H1 (cell line): ENCODE measurements at regions not wholly inside any gene's neighbourhood (a gene's known extent, or its start where the extent isn't known, plus 50 kb on each side); places are given as distances from the start of the nearest gene placed in this dataset.

Experiments
- CTCF ChIA-PET: fragments of 300-600 bp; sonication (Branson Sonifier 250); formaldehyde crosslinking; loops from one replicate; lab custom pipeline; 2021; ENCODE audit not compliant: partially characterized antibody; lab: Charles Lee
- POLR2A ChIA-PET: fragments of 300-600 bp; sonication (Branson Sonifier 250); formaldehyde crosslinking; loops from one replicate; lab custom pipeline; 2021; ENCODE audit warnings: inconsistent platforms; ENCODE audit not compliant: partially characterized antibody; lab: Charles Lee
- DNase-seq, 2 experiments: peaks; one replicate each; pipeline versions ENCODE4 v3.0.0 to v3.0.0-alpha.2; 2010 to 2022; ENCODE audit warnings: low spot score in 2 of 2, low read depth in 1 of 2, mixed read lengths in 1 of 2
- FAIRE-seq: peaks from 2 replicates; lab custom pipeline; 2011; peaks lifted over from hg19 to GRCh38; lab: Jason Lieb, UNC
- H2AFZ ChIP-seq: 2 replicates; pipeline ENCODE4 v1.8.1; 2012; ENCODE audit warnings: low read length, inconsistent platforms
- H2AK5ac ChIP-seq: 2 replicates; pipeline ENCODE4 v1.6.1; 2013; ENCODE audit warnings: low read depth, low read length
- H2BK120ac ChIP-seq: replicated peaks from 2 replicates; pipeline ENCODE3; 2013; ENCODE audit warnings: low read depth, low read length, inconsistent platforms
- H2BK12ac ChIP-seq: 2 replicates; pipeline ENCODE4 v1.6.1; 2013; ENCODE audit warnings: low read depth, low read length
- H2BK15ac ChIP-seq: 2 replicates; pipeline ENCODE4 v1.6.1; 2013; ENCODE audit warnings: low read length
- H2BK20ac ChIP-seq: 2 replicates; pipeline ENCODE4 v1.6.1; 2013; ENCODE audit warnings: low read length
- H2BK5ac ChIP-seq: 2 replicates; pipeline ENCODE4 v1.6.1; 2013; ENCODE audit warnings: low read depth, low read length
- H3K14ac ChIP-seq: 2 replicates; pipeline ENCODE4 v1.6.1; 2013; ENCODE audit warnings: inconsistent platforms; ENCODE audit not compliant: insufficient read length
- H3K18ac ChIP-seq: 2 replicates; pipeline ENCODE4 v1.6.1; 2013; ENCODE audit warnings: low read length; ENCODE audit errors: extremely low read depth
- H3K23ac ChIP-seq: 2 replicates; pipeline ENCODE4 v1.6.1; 2013; ENCODE audit warnings: inconsistent platforms; ENCODE audit not compliant: insufficient read length
- H3K23me2 ChIP-seq: 2 replicates; pipeline ENCODE4 v1.6.1; 2013; ENCODE audit warnings: low read depth, low read length
- H3K27ac ChIP-seq: 2 replicates; pipeline ENCODE4 v1.6.1; 2011; ENCODE audit warnings: low read depth, low read length, inconsistent platforms
- H3K27me3 ChIP-seq, 4 experiments: replicated peaks in 1 of 4; 1 replicate in 1 of 4; 2 replicates in 3 of 4; pipeline versions ENCODE4 v1.6.1 to v1.8.1; 2011 to 2013; ENCODE audit warnings: low read length in 3 of 4, mild to moderate bottlenecking in 3 of 4, inconsistent platforms in 2 of 4, mixed read lengths in 2 of 4, moderate library complexity in 1 of 4; ENCODE audit not compliant: control insufficient read depth in 3 of 4, insufficient read depth in 3 of 4; ENCODE audit errors: extremely low read depth in 1 of 4
- H3K36me3 ChIP-seq, 4 experiments: 2 replicates each; pipeline versions ENCODE4 v1.6.1 to v1.8.1; 2011 to 2013; ENCODE audit warnings: mild to moderate bottlenecking in 4 of 4, low read length in 3 of 4, moderate library complexity in 2 of 4, control low read depth in 1 of 4, inconsistent platforms in 1 of 4; ENCODE audit not compliant: insufficient read depth in 4 of 4, control insufficient read depth in 2 of 4
- H3K4ac ChIP-seq: replicated peaks from 2 replicates; pipeline ENCODE3; 2013; ENCODE audit warnings: low read length, low read depth, mixed read lengths, inconsistent platforms; ENCODE audit not compliant: insufficient read length
- H3K4me1 ChIP-seq, 4 experiments: replicated peaks in 1 of 4; 1 replicate in 1 of 4; 2 replicates in 3 of 4; pipeline versions ENCODE4 v1.6.1 to v1.8.1; 2011 to 2013; ENCODE audit warnings: low read length in 3 of 4, inconsistent platforms in 2 of 4, mixed read lengths in 1 of 4; ENCODE audit not compliant: insufficient read depth in 4 of 4, control insufficient read depth in 3 of 4
- H3K4me2 ChIP-seq, 2 experiments: 2 replicates each; pipeline versions ENCODE4 v1.6.1 to v1.8.1; 2011 to 2013; ENCODE audit warnings: low read depth in 2 of 2, low read length in 2 of 2, control low read depth in 1 of 2, inconsistent platforms in 1 of 2, mild to moderate bottlenecking in 1 of 2; ENCODE audit not compliant: insufficient read depth in 1 of 2
- H3K4me3 ChIP-seq, 4 experiments: fragments of 200-600, 300-600 bp in 1 of 4; sonication (generic), shearing (Covaris generic), sonication (Bioruptor Twin) in 1 of 4; 2 replicates each; pipeline versions ENCODE4 v1.5.1 to v1.8.1; 2011 to 2016; ENCODE audit warnings: low read length in 4 of 4, low read depth in 3 of 4, control low read depth in 2 of 4, inconsistent platforms in 2 of 4, mild to moderate bottlenecking in 2 of 4, mixed read lengths in 1 of 4, moderate library complexity in 1 of 4; ENCODE audit not compliant: insufficient read depth in 2 of 4; ENCODE audit errors: extremely low read depth in 1 of 4
- H3K56ac ChIP-seq: replicated peaks from 2 replicates; pipeline ENCODE3; 2013; ENCODE audit warnings: low read depth, mild to moderate bottlenecking, mixed read lengths, low read length, inconsistent platforms; ENCODE audit not compliant: insufficient read length
- H3K79me1 ChIP-seq: 2 replicates; pipeline ENCODE4 v1.6.1; 2013; ENCODE audit warnings: low read depth, low read length, control low read depth
- H3K79me2 ChIP-seq, 2 experiments: 2 replicates each; pipeline versions ENCODE4 v1.6.1 to v1.8.1; 2012 to 2013; ENCODE audit warnings: low read length in 2 of 2, mild to moderate bottlenecking in 2 of 2, inconsistent platforms in 1 of 2; ENCODE audit not compliant: insufficient read depth in 2 of 2, control insufficient read depth in 1 of 2
- H3K9ac ChIP-seq, 4 experiments: replicated peaks in 1 of 4; 1 replicate in 1 of 4; 2 replicates in 3 of 4; pipeline versions ENCODE4 v1.6.1 to v1.8.1; 2011 to 2013; ENCODE audit warnings: low read depth in 3 of 4, low read length in 3 of 4, control low read depth in 2 of 4, mild to moderate bottlenecking in 2 of 4, moderate library complexity in 2 of 4, inconsistent platforms in 1 of 4; ENCODE audit errors: extremely low read depth in 1 of 4
- H3K9me3 ChIP-seq, 2 experiments: 2 replicates each; pipeline versions ENCODE4 v1.6.1 to v1.8.1; 2012 to 2013; ENCODE audit warnings: mild to moderate bottlenecking in 2 of 2, moderate library complexity in 2 of 2, control low read depth in 1 of 2, inconsistent platforms in 1 of 2, low read depth in 1 of 2, low read length in 1 of 2, mixed read lengths in 1 of 2; ENCODE audit not compliant: insufficient read depth in 2 of 2
- H4K20me1 ChIP-seq, 2 experiments: replicated peaks in 1 of 2; 2 replicates each; pipeline versions ENCODE3 to v1.8.1; 2011 to 2013; ENCODE audit warnings: inconsistent platforms in 2 of 2, low read length in 2 of 2, mild to moderate bottlenecking in 1 of 2; ENCODE audit not compliant: insufficient read depth in 2 of 2, control insufficient read depth in 1 of 2
- H4K5ac ChIP-seq: 2 replicates; pipeline ENCODE4 v1.6.1; 2013; ENCODE audit warnings: low read length, low read depth, mixed read lengths, inconsistent platforms; ENCODE audit not compliant: insufficient read length
- H4K8ac ChIP-seq: 2 replicates; pipeline ENCODE4 v1.8.0; 2013; ENCODE audit warnings: mild to moderate bottlenecking, moderate library complexity, low read length, inconsistent platforms; ENCODE audit not compliant: insufficient read depth; ENCODE audit errors: extremely low read depth
- H4K91ac ChIP-seq: replicated peaks from 2 replicates; pipeline ENCODE3; 2013; ENCODE audit warnings: low read length, mixed read lengths, inconsistent platforms; ENCODE audit not compliant: insufficient read length
- CTCF ChIP-seq, 3 experiments: IDR thresholded peaks; 1 replicate in 2 of 3; 2 replicates in 1 of 3; pipeline versions ENCODE4 v1.5.1 to v1.6.1; 2011; ENCODE audit warnings: low read length in 3 of 3, mild to moderate bottlenecking in 3 of 3, inconsistent platforms in 2 of 3, low read depth in 1 of 3, moderate library complexity in 1 of 3; ENCODE audit not compliant: insufficient read depth in 1 of 3; ENCODE audit errors: control extremely low read depth in 1 of 3
- SIX5 ChIP-seq: IDR thresholded peaks from 2 replicates; pipeline ENCODE4 v1.6.1; 2011; ENCODE audit warnings: mild to moderate bottlenecking, low read depth, low read length
- TAF1 ChIP-seq: IDR thresholded peaks from 2 replicates; pipeline ENCODE4 v1.6.1; 2011; ENCODE audit warnings: mild to moderate bottlenecking, low read depth, low read length
- WGBS, 2 experiments: shearing (Covaris generic) in 1 of 2; methylation state at CpG; one replicate each; pipeline versions ENCODE4 v1.1.6 to v1.1.7; 2013 to 2015; ENCODE audit warnings: low lambda C conversion rate in 2 of 2, mixed read lengths in 2 of 2, inconsistent platforms in 1 of 2, low coverage in 1 of 2, missing lambda C conversion rate in 1 of 2; ENCODE audit not compliant: insufficient replicate concordance in 2 of 2, insufficient coverage in 1 of 2, insufficient read length in 1 of 2; ENCODE audit errors: extremely low coverage in 1 of 2, missing lambda C conversion rate in 1 of 2; 5-methylcytosine and 5-hydroxymethylcytosine counted together

GRCh38 chr1:177596485-177596884, 373.4 kb downstream of the SEC16B start:
- no peak overlapping the region for H4K8ac ChIP-seq
- no peaks in the 10 kb centered on the region for H4K20me1 ChIP-seq
- TF ChIP-seq CTCF (IDR thresholded peaks at IDR 0.05; ENCODE audit: control extremely low read depth in 1 of 3, insufficient read depth in 1 of 3, low read depth in 1 of 3, low read length in 3 of 3) (no peak), SIX5 (no peak), TAF1 (no peak)
- TF ChIP-seq, all 59 proteins: peak for 0
- no peak overlapping the region for H4K5ac ChIP-seq
- H3K4me3 ChIP-seq: no peak overlapping the region
- no peak overlapping the region for H2AFZ ChIP-seq
- H3K79me1 ChIP-seq: no peaks in the 10 kb centered on the region
- H2AK5ac ChIP-seq: no peak overlapping the region
- no peaks in the 10 kb centered on the region; a peak in 1 of 7 replicates for H3K4me1 ChIP-seq
- no peak overlapping the region for H2BK15ac ChIP-seq
- no peak overlapping the region for H3K23ac ChIP-seq
- no peaks in the 10 kb centered on the region for H3K36me3 ChIP-seq
- no peaks in the 10 kb centered on the region for H3K23me2 ChIP-seq
- no peak overlapping the region for H2BK5ac ChIP-seq
- H2BK20ac ChIP-seq: no peak overlapping the region
- H3K27me3 ChIP-seq: no peaks in the 10 kb centered on the region
- no peak overlapping the region for H3K4ac ChIP-seq
- POLR2A ChIA-PET: no interaction called here
- H3K9ac ChIP-seq: no peak overlapping the region
- no peak overlapping the region for H4K91ac ChIP-seq
- CTCF ChIA-PET: no interaction called here
- H3K27ac ChIP-seq: no peak overlapping the region
- no peak overlapping the region for H3K14ac ChIP-seq
- FAIRE-seq (no peak), DNase-seq (no peak)
- no peaks in the 10 kb centered on the region for H3K9me3 ChIP-seq
- H2BK12ac ChIP-seq: no peak overlapping the region
- no peaks in the 10 kb centered on the region for H3K79me2 ChIP-seq
- no peak overlapping the region for H2BK120ac ChIP-seq
- H3K4me2 ChIP-seq: no peak overlapping the region
- H3K18ac ChIP-seq: no peak overlapping the region
- no peak overlapping the region for H3K56ac ChIP-seq
- WGBS, 2 experiments: 89% methylated on average over 2 of the region's 2 CpGs; no CpG with 5 or more reads in 1 of the 2 experiments
